DMS53 treated with DMSO at 0.1 percent for 48 hours (cell line): ENCODE measurements at regions not wholly inside any gene's neighbourhood (a gene's known extent, or its start where the extent isn't known, plus 50 kb on each side); places are given as distances from the start of the nearest gene placed in this dataset.

Experiments used
- DNase-seq: peaks from one replicate; lab custom pipeline; 2025; ENCODE audit not compliant: unreplicated experiment; lab: John Stamatoyannopoulos, UW

DNA sequence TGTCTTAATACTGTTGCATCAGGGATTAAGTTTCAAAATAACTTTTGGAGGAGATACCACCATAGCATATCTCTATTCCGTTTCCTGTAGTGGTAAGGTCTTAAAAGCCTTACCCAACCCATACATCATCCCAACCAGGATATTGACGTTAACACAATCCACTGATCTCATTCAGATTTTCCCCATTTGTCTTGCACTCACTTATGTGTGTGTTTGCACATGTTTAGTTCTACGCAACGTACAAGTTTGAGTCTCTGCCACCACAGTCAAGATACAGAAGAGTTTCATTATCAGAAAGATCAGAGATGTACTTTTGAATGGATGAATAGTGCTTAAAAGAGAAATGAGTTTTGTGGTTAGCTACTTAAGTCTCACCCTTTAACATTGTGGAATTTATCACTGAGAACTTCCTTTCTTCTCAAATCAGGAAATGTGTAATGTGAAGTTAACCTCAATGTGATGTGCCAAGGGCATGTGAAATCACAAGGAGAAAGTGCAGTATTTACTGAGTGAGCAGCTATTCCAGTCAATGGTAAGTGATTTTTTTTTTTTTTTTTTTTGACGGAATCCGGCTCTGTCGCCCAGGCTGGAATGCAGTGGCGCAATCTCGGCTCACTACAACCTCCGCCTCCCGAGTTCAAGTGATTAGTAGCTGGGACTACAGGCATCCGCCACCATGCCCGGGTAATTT, 69.2 kb upstream of the EPHA4 start:
- DNase-seq: no peak

DNA sequence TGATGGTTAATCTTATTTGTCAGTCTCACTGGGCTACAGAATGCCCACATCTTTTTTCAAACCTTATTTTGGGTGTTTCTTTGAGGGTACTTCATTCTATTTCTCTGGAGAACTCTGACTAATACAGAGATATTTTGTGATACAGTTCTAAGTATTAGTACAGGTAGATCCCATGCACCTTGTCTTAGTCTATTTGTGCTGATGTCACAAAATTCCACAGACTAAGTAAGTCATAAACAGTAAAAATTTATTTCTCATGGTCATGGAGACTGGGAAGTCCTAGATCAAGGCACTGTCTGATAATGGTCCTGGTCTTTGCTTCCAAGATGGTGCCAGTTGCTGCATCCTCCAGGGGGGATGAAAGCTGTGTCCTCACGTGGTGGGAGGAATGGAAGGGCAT, 68.6 kb upstream of the EPHA4 start:
- DNase-seq: no peak

DNA sequence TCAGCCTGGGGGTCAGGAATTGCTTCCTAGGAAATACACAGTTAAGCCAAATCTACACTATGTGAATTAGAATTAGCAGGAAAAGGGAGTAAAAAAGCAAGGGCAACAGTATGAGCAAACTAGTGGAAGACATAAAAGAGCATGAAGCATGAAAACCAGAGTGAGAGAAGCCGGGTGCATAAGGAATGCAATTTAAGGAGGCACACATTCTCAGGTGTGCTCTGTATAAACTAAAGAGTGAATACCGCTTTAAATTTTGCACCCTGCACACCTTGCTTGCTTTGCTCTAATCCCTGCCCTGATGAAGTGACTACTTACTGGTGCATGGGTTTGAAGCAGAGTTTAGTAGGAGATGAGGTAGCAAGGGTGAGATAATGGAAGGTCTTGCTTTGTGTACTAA, 65.7 kb upstream of the EPHA4 start:
- no peak for DNase-seq

DNA sequence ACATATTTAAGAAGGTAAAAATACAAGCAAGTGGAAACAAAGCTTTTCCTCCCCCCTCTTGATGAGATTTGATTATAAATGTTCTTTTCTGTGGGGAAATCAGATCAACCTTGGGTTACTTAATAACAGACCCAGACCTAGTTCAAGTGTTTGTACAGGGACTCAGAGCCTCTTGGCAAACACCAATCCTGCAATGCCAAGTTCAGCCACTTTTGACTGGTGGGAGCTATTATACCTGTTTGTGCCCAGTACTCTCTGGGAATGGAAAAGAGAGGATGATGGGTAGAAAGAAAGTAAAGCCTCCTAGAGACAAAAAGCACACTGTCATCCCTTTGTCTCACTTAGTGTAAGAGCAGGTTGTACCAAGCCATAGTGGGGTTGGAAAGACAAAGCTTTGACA, 63.8 kb upstream of the EPHA4 start:
- peak; percentile 73 for DNase-seq

DNA sequence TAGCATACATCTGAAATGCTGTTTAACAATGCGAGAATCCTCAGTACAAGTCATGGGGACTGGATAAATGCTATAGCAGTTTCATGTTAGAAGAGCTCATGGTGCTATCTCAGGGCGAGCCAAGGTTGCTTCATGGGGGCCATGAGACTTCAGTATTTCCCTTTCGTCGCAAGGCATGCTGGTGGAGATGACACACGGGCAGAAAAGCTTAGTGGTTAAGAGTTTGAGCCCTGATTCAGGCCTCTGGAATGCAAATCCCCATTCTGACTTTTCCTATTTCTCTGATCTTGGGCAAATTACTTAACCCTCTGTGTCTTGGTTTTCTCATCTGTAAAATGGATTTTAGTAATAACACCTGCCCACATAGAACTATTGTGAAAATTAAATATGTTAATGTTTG, 57.4 kb upstream of the EPHA4 start:
- DNase-seq: no peak

DNA sequence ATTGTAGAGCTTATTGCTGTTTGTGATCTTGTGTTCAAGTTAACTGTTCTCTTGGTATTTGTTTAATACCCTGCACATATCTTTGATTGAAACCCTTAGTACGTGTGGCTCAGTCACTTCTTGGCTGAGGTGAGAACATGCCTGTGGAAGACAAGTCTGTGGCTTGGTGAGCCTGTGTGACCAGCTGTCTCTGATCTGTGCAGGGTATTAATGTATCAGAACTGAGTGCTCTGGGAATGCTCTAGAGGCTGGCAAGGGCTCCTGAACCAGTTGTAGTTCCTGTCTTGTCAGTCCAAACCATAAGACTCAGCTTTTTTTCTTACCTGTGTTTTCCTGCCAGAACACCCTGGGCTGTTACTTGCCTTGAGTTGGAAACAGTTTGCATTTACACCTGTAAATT, 52.4 kb upstream of the EPHA4 start:
- DNase-seq: no peak
